SHP77 (cell line): ENCODE measurements at regions not wholly inside any gene's neighbourhood (a gene's known extent, or its start where the extent isn't known, plus 50 kb on each side); places are given as distances from the start of the nearest gene placed in this dataset.

ENCODE experiments used
- DNase-seq, 2 experiments: peaks; one replicate each; lab custom pipeline; 2025; lab: John Stamatoyannopoulos, UW

DNA sequence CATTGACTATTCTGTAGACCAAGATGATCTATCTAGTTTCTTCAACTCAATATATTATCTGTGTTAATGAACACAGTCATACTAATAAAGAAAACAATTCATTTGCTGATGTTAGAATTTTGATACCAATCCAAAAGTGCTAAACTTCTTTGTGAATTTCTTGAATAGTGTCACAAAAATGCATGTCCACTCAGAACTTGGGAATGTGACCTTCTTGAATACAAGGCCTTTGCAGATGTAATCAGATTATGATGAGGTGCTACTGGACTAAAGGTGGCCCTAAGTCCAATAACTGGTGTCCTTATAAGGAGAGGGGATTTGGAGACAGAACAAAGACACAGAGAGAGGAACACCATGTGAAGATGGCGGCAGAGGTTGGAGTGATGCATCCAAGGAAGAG, 305.8 kb upstream of the ZP4 start:
- DNase-seq: no peak

GRCh38 chr1:238191170-238191569, 300.4 kb upstream of the ZP4 start:
- DNase-seq: no peak

DNA sequence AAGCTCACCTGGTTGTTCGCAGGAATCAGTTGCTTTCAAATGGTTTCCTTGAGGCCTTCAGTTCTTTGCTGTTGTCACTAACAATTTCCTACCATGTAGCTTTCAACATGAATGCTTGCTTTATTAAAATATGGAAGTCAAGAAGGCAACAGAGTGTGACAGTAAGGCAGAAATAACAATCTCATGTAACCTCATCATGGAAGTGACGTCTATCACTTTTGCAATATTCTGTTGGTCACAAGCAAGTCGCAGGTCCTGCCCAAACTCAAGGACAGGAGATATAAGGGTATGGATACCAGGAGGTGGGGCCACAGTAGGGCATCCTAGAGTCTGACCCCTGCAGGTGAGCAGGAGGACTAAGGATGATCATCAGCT, 296.8 kb upstream of the ZP4 start:
- no peak for DNase-seq

DNA sequence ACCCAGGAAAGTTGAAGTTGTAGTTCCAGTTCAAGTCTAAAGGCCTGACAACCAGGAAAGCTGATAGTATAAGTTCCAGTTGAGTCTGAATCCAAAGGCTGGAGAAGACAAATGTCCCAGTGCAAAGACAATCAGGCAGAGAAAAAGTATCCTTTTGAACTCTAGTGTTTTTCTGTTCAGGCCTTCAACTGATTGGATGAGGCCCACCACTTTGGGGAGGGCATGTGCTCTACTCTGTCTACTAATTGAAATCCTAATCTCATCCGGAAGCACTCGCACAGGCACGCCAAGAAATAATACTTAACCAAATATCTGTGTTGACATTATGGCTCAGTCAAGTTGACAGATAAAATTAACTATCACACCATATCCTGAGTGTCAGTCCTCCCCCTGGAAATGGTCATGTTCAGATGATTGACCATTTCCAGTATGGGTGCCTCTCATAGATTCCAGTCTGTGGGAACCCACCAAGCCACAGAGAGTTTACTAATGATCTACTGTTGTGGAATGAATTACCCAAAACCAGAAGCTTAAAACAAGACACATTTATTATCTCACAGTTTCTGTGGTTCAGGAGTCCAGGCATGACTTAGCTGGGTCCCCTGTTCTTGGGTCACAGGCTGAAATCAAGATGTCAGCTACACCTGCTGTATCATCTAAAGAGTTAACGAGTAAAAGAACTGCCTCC, 296.3 kb upstream of the ZP4 start:
- DNase-seq: no peak

GRCh38 chr1:238177960-238178645, 287.4 kb upstream of the ZP4 start:
- no peak for DNase-seq

DNA sequence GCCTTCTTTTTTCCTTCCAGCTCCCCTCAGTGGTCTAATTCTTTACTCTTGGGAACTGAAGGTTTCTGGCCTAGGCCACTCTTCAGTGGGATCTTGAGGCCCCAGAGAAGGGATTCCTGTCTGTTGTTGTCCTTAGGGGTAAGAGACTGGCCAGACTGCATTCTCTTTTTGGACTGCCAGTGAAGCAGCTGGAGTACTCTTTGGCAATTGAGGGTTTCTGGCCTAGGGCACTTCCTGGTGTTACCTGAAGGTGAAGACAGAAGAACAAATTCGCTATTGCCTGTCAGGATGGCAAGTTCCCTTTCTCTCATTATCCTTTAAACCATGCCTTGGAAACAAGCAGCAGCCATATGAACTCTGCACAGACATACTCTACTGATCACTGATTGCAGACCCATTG, 286.6 kb upstream of the ZP4 start:
- DNase-seq: no peak

GRCh38 chr1:238176441-238176840, 285.7 kb upstream of the ZP4 start:
- DNase-seq: no peak

- DNase-seq: no peak
Measured at GRCh38 chr1:238171985-238172384, 281.3 kb upstream of the ZP4 start.

- DNase-seq: no peak
Measured at GRCh38 chr1:238161955-238162354, 271.2 kb upstream of the ZP4 start.

GRCh38 chr1:238153939-238154338, 263.2 kb upstream of the ZP4 start:
- DNase-seq: no peak

- no peak for DNase-seq
Measured at GRCh38 chr1:238153253-238153652, 262.5 kb upstream of the ZP4 start.

DNA sequence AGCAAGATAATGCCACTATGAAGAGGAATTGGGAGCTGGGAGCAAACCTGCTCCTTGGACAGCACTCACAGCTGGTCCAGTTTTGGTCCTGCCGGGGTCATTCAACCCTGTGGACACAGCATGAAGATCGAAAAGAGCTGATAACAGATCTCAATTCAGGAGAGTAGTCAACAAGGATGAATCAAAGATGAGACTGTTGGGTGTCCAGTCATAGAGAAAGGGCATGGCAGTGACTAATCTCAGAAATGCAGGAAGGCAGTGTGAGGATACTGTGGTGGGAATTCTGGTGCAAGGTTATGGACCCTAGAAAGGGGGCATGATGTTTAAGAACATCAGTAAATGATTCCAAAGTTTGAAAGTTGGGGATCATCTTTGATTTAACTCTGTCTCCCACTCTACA, 261.4 kb upstream of the ZP4 start:
- no peak for DNase-seq

GRCh38 chr1:238143038-238143437, 252.3 kb upstream of the ZP4 start:
- DNase-seq: no peak

DNA sequence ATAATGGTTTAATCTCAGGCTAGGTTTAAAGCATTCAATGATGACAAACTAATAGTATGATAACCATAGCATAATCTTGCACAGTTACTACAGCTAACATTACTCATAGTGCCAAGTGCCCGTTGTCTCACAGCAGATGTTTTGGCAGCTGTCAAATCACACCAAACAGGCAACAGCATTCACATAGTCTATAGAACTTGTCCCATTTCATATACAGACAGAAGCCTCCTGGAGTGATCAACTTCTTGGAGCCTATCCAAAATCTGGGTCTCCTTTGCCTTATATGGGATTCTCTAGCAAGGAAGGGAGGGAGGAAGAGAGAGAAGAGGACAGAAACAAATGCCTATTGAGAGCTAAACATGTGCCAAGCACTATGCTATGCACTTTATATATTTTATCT, 250.6 kb upstream of the ZP4 start:
- no peak for DNase-seq

- no peak for DNase-seq
Measured at GRCh38 chr1:238139713-238140112, 249.0 kb upstream of the ZP4 start.

GRCh38 chr1:238138059-238138626, 247.4 kb upstream of the ZP4 start:
- no peak for DNase-seq

GRCh38 chr1:238135708-238136664, 245.3 kb upstream of the ZP4 start:
- no peak for DNase-seq

DNA sequence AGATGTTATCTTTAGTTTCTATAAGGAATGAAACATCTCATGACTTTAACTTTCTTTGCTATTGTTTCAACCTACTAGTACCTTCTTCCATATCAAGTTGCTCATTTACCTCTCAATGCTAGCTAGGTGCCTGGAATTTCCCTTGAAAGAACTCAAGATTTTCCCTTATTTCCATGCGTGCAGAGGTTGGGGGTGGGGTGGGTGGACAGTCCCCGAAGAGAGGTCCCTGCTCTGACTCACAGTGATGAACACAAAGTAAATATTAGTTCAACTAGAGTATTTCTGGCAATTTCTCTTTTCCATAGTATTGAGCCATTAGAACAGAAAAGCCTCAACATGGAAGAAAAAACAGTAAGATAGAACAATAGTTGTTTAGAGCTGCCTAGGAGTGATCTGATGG, 239.0 kb upstream of the ZP4 start:
- DNase-seq: no peak

DNA sequence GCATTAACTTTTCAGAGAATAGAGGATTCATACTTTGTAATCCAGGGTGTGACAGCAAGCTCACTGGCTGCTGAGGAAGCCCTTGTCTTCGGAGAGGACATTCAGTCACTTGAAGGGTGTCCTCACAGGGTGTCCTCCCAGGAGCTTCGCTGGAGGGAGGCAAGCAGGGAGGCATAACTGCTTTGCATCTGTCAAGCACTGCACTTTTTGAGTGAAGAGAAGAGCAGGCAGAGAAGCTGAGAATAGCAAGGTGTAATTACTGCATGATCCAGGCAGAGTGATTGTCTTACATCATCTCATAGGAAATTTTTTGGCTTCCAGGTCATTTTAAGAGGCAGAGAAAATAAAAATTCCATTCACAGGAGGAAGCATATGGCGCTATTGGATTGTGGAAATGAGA, 232.5 kb upstream of the ZP4 start:
- DNase-seq: no peak

DNA sequence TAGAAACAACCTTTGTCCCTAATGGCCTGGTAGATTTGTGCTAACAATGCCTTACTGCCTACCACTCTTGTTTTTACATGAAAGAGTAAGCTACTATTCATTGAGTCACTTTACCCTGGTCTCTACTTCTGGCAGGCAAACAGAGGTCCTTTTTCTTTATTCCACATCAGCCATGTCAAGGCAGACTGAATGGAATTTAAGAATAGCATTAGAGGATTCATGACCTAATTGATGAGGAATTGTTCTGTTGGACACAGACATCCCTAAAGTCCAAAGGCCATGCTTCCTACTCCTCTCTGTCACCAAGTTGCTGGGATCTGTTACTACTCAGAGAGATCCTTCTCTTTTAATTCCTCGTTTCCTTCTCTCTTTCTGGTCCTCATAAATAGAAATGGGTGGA, 229.1 kb upstream of the ZP4 start:
- DNase-seq: no peak

- DNase-seq: no peak
Measured at GRCh38 chr1:238119060-238119459, 228.3 kb upstream of the ZP4 start.

- DNase-seq: no peak
Measured at GRCh38 chr1:238115852-238116251, 225.1 kb upstream of the ZP4 start.
